Endothelial cell of hepatic sinusoid (primary cell): ENCODE measurements at regions not wholly inside any gene's neighbourhood (a gene's known extent, or its start where the extent isn't known, plus 50 kb on each side); places are given as distances from the start of the nearest gene placed in this dataset.
"Not testable (repeated sequence)": the region's sequence is repeated elsewhere in the genome, so short reads cannot be mapped to it uniquely, and the experiment has no call there.

ENCODE experiments used
- in situ Hi-C: cut with HindIII; loops from 2 replicates; pipeline ENCODE4 v1.10.0; 2017; ENCODE audit warnings: low sequenced_read_pairs

GRCh38 chr6:49118478-49118877 lies 344.6 kb downstream of the MMUT start:
- in situ Hi-C loops = no loop called here

GRCh38 chr6:49110916-49111315 lies 352.1 kb downstream of the MMUT start:
- in situ Hi-C loops = no loop called here

DNA sequence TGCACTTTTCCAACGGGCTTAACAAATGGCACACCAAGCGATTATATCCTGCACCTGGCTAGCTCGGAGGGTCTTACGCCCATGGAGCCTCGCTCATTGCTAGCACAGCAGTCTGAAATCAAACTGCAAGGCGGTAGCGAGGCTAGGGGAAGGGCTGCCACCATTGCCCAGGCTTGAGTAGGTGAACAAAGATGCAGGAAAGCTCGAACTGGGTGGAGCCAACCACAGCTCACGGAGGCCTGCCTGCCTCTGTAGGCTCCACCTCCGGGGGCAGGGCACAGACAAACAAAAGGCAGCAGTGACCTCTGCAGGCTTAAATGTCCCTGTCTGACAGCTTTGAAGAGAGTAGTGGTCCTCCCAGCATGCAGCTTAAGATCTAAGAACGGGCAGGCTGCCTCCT lies 365.4 kb downstream of the MMUT start:
- in situ Hi-C loops = not testable (repeated sequence)

DNA sequence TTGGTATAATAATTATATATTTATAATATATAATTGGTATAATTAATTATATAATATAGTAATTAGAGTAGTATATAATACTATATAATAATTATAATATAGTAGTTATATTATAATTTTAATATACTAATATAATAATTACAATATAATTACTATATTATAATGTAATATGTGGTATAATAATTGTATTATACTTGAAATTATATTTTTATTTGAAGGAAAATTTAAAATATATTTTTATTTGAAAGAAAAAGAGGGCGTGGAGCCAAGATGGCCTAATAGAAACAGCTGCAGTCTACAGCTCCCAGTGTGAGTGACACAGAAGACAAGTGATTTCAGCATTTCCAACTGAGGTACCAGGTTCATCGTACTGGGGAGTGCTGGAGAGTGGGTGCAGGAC lies 365.9 kb downstream of the MMUT start:
- in situ Hi-C loops = no loop called here

GRCh38 chr6:49088631-49089030 lies 374.4 kb downstream of the MMUT start:
- in situ Hi-C loops = no loop called here

GRCh38 chr6:49087369-49087768 lies 375.7 kb downstream of the MMUT start:
- in situ Hi-C loops = no loop called here

GRCh38 chr6:49082611-49083010 lies 380.4 kb downstream of the MMUT start:
- in situ Hi-C loops = no loop called here

GRCh38 chr6:49072885-49073620 lies 390.0 kb downstream of the MMUT start:
- in situ Hi-C loops = no loop called here

- in situ Hi-C loops = no loop called here
Measured at GRCh38 chr6:49072146-49072545, 390.9 kb downstream of the MMUT start.

DNA sequence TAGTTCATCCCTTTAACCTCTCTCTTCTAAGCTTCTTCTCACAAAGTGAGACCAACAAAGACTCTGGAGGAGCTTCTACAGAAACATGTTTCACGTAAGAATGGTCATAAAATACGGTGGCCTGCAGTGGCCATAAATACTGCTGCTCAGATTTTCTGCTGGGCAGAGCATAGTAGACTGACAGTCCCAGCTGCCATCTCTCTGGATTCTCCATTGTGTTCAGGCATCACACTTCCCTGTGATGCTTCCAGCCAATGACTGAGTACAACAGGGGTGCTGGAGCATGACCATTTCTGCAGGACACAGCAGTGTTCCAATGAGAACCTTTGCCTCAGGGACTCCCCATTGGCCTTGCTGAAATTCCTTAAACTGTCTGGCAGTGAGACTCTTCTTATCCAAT lies 392.6 kb downstream of the MMUT start:
- in situ Hi-C loops = no loop called here

GRCh38 chr6:49054311-49054710 lies 408.7 kb downstream of the MMUT start:
- in situ Hi-C loops = no loop called here

GRCh38 chr6:49052901-49053300 lies 410.2 kb downstream of the MMUT start:
- in situ Hi-C loops = no loop called here

- in situ Hi-C loops = no loop called here
Measured at GRCh38 chr6:49051281-49051680, 411.8 kb downstream of the MMUT start.

GRCh38 chr6:49050584-49050983 lies 412.5 kb downstream of the MMUT start:
- in situ Hi-C loops = no loop called here

- in situ Hi-C loops = no loop called here
Measured at GRCh38 chr6:49038294-49038822, 424.7 kb downstream of the MMUT start.

DNA sequence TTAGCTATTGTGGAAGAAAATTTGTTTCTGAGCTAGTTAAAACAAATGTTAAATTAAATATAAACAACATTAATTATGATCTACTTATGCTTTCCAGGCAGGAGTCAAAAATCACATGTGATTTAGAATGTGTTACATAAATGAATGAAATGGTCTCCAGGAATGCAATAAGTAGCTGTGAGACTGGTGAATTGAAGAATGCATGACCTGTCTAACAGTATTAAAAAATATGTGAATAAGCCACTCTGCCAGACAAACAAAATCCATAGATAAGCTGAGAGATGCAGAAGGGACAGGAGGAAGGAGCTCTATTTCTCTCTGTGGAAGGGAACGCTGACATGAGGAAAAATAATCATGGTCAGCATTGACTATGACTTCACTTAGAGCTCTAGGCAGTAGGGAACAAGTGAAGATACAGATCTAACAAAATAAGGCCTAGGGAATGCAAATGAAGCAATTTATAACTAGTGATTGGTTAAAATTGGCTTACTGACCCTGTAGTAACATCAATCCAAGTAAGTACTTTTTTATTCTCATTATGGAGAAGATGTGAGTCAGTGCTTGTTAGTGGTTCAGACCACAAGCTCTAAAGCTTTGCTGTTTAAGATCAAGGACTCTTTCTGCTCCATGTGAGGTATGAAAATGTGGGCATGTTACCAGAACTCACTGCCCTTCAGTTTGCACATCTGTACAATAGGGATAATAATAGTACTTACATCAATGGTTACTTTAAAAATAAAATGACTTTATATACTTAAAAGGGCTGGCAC lies 432.6 kb downstream of the MMUT start:
- in situ Hi-C loops = no loop called here

DNA sequence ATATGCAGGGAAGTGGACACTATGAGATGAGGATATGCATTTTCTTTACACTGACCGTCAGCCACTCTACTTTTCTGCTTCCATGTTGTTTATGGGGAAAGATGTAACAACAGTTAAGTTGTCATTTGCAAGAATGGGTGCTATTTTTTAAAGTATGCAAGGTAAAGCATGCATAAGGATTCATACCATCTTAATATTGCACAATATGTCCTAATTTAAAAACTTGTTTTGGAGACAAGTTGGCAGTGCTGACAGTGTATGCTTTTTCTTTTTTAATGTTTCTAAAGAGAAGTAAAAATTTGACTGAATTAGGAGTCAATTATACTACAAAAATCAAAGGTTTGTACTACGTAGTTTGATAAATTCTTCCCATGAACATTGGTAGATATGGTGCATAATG lies 435.4 kb downstream of the MMUT start:
- in situ Hi-C loops = no loop called here

- in situ Hi-C loops = no loop called here
Measured at GRCh38 chr6:49025273-49026240, 437.5 kb downstream of the MMUT start.

- in situ Hi-C loops = no loop called here
Measured at GRCh38 chr6:49004801-49005200, 458.3 kb downstream of the MMUT start.

- in situ Hi-C loops = no loop called here
Measured at GRCh38 chr6:49003348-49003747, 459.7 kb downstream of the MMUT start.
